ENCODE measurements at regions not wholly inside any gene's neighbourhood (a gene's known extent, or its start where the extent isn't known, plus 50 kb on each side); places are given as distances from the start of the nearest gene placed in this dataset.

GRCh38 chr12:46930101-46930500, 104.3 kb upstream of the SLC38A4 start:
- Histone ChIP-seq H3K27ac (no peak overlapping the region), H3K4me3 (no peak overlapping the region), H3K9me3 (no peaks in the 10 kb centered on the region), H3K4me2 (no peak overlapping the region), H3K4me1 (no peaks in the 10 kb centered on the region)
- WGBS (ENCODE audit: missing lambda C conversion rate): 11% methylated on average over 1 of the region's 1 CpG
- no peak for FAIRE-seq
- TF ChIP-seq NFE2L2 (conservative IDR thresholded peaks at IDR 0.05; ENCODE audit: low read length) (no peak), BHLHE40 (IDR thresholded peaks at IDR 0.05; ENCODE audit: low read depth, low read length) (no peak), ZFP36 (IDR thresholded peaks at IDR 0.05; ENCODE audit: borderline replicate concordance, partially characterized antibody) (no peak), RARB (CRISPR knock-in tag; IDR thresholded peaks at IDR 0.05) (no peak), BCL3 (IDR thresholded peaks at IDR 0.05) (no peak), ZSCAN20 (CRISPR knock-in tag; IDR thresholded peaks at IDR 0.05) (no peak), JUN (IDR thresholded peaks at IDR 0.05) (no peak), NR3C1 (IDR thresholded peaks at IDR 0.05) (no peak)
- ChIA-PET CTCF (interaction anchor here (1.0 to 7.8 kb wide), 3 partner anchors 588 to 858 kb away, joined by 3 to 40 read pairs (median 3); no protein-coding TSS in a partner anchor), POLR2A (no interaction called here)
- no peak for DNase-seq (ENCODE audit: low read depth in 1 of 2, low spot score in 1 of 2)
- no peak for ATAC-seq

DNA sequence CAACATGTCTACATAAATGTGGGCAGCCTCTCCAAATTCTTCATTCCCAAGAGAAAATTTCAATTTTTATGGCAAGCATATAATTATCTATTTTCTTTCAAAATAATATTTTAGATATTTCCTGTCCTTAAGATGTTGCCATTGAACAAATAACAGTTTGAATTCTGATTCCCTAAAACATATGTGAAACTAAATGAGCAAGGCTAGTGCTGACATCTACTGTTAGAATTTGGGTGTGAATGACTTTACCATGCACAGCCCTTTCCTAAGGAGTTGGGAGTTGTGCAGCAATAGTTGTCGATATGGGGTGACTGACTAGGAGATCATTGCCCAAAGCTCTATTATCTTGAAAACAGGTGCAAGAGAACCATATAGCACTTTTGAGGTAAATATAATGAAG, 108.2 kb upstream of the SLC38A4 start:
- CTCF ChIA-PET: interaction anchor here (0.6 to 7.8 kb wide), 19 partner anchors 9 to 862 kb away, joined by 3 to 40 read pairs (median 4); no protein-coding TSS in a partner anchor
- FAIRE-seq (no peak), ATAC-seq (peak; percentile 76 to 88; a peak in 5 of 6 replicates), DNase-seq (ENCODE audit: low read depth in 1 of 2, low spot score in 1 of 2) (peak; percentile 22 to 58)
- Histone ChIP-seq H3K27ac (no peak overlapping the region), H3K4me2 (no peak overlapping the region), H3K4me1 (peaks cover 9% of the 10 kb centered on the region; the same call in 2 of the 3 replicates), H3K4me3 (no peak overlapping the region), H3K9me3 (no peaks in the 10 kb centered on the region)
- POLR2A ChIA-PET: no interaction called here
- 33% methylated on average over 1 of the region's 1 CpG for WGBS (ENCODE audit: missing lambda C conversion rate)
- TF ChIP-seq, protein P1, sequence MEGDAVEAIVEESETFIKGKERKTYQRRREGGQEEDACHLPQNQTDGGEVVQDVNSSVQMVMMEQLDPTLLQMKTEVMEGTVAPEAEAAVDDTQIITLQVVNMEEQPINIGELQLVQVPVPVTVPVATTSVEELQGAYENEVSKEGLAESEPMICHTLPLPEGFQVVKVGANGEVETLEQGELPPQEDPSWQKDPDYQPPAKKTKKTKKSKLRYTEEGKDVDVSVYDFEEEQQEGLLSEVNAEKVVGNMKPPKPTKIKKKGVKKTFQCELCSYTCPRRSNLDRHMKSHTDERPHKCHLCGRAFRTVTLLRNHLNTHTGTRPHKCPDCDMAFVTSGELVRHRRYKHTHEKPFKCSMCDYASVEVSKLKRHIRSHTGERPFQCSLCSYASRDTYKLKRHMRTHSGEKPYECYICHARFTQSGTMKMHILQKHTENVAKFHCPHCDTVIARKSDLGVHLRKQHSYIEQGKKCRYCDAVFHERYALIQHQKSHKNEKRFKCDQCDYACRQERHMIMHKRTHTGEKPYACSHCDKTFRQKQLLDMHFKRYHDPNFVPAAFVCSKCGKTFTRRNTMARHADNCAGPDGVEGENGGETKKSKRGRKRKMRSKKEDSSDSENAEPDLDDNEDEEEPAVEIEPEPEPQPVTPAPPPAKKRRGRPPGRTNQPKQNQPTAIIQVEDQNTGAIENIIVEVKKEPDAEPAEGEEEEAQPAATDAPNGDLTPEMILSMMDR (IDR thresholded peaks at IDR 0.05): peak; percentile 74
- TF ChIP-seq, protein P2, sequence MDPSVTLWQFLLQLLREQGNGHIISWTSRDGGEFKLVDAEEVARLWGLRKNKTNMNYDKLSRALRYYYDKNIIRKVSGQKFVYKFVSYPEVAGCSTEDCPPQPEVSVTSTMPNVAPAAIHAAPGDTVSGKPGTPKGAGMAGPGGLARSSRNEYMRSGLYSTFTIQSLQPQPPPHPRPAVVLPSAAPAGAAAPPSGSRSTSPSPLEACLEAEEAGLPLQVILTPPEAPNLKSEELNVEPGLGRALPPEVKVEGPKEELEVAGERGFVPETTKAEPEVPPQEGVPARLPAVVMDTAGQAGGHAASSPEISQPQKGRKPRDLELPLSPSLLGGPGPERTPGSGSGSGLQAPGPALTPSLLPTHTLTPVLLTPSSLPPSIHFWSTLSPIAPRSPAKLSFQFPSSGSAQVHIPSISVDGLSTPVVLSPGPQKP (IDR thresholded peaks at IDR 0.05; ENCODE audit: low read depth, low read length): no peak
- TF ChIP-seq RAD21 (conservative IDR thresholded peaks at IDR 0.05 in 1 of 2, IDR thresholded peaks at IDR 0.05 in 1 of 2) (peak; percentile 85 to 89), SMC3 (IDR thresholded peaks at IDR 0.05) (peak; percentile 87)

DNA sequence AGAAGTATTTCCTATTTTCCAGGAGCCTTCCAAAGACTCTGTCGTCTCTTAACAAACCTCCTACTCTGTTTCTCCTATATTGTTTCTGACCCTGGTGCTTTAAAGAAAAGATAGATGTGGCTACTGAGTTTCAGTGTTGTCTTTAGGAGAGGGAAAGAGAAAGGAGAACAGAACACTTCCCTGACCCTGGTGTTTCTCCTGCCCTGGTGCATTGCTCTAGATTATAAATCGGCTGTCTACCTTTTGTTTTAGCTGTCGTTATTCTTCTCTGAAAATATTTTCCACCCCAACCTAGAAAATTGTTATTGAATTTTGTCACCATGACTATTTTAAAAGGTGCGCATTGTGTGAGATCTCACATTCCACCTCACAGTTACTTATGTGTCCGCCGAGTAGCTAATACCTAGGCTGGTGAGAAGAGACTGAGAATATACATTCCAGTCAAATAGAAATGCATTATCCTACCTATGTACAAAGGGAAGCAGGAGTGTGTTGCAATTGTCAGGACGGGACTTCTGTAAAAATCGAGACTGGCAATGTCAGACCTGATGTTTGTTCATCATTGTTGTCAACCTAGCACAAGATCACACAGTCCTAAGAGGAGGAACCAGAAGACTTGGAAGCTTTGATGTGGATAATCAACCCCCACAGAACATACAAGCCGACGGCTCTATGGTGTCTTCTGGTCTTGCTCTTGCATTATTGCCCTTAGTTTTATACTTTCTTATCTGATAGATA, 108.7 kb upstream of the SLC38A4 start:
- POLR2A ChIA-PET: no interaction called here

More for the DNA sequence above, 108.7 kb upstream of the SLC38A4 start:
- Histone ChIP-seq H3K9me3 (no peaks in the 10 kb centered on the region), H3K4me3 (no peak overlapping the region), H3K27ac (no peak overlapping the region), H3K4me2 (no peak overlapping the region), H3K4me1 (peaks cover 9% of the 10 kb centered on the region; the same call in 2 of the 3 replicates)
- no peak for TF ChIP-seq HDAC2 (IDR thresholded peaks at IDR 0.05)
- no peak for TF ChIP-seq RARB (CRISPR knock-in tag; IDR thresholded peaks at IDR 0.05)
- no peak for TF ChIP-seq MAZ (IDR thresholded peaks at IDR 0.05; ENCODE audit: borderline replicate concordance, low read depth, low read length)
- no peak for TF ChIP-seq ZNF302 (CRISPR knock-in tag; IDR thresholded peaks at IDR 0.05)
- no peak for TF ChIP-seq CEBPB (IDR thresholded peaks at IDR 0.05)
- TF ChIP-seq CBX8 (IDR thresholded peaks at IDR 0.05): no peak
- TF ChIP-seq KDM1A (IDR thresholded peaks at IDR 0.05; ENCODE audit: low read depth): no peak
- TF ChIP-seq HOXB5 (CRISPR knock-in tag; IDR thresholded peaks at IDR 0.05): no peak
- no peak for TF ChIP-seq EHF (CRISPR knock-in tag; IDR thresholded peaks at IDR 0.05)
- no peak for TF ChIP-seq JUNB (IDR thresholded peaks at IDR 0.05)
- TF ChIP-seq CBX2 (IDR thresholded peaks at IDR 0.05; ENCODE audit: borderline replicate concordance, low read depth): no peak
- no peak for TF ChIP-seq EHMT2 (IDR thresholded peaks at IDR 0.05; ENCODE audit: low read depth)
- no peak for TF ChIP-seq FOSB (CRISPR knock-in tag; IDR thresholded peaks at IDR 0.05)
- TF ChIP-seq PBX3 (IDR thresholded peaks at IDR 0.05): no peak
- no peak for TF ChIP-seq FOXS1 (CRISPR knock-in tag; IDR thresholded peaks at IDR 0.05)
- TF ChIP-seq, protein P2 (IDR thresholded peaks at IDR 0.05; ENCODE audit: low read depth, low read length): no peak
- TF ChIP-seq NFE2L2 (conservative IDR thresholded peaks at IDR 0.05; ENCODE audit: low read length): no peak
- TF ChIP-seq GATA3 (IDR thresholded peaks at IDR 0.05; ENCODE audit: borderline replicate concordance): no peak
- WGBS (ENCODE audit: missing lambda C conversion rate): 68% methylated on average over 10 of the region's 10 CpGs
- DNase-seq (ENCODE audit: low read depth in 1 of 2, low spot score in 1 of 2) (no peak), ATAC-seq (peak in 1 of 2 experiments; percentile 29; a peak in 1 of 6 replicates), FAIRE-seq (no peak)
- CTCF ChIA-PET: interaction anchor here (0.5 to 7.8 kb wide), 19 partner anchors 8 to 862 kb away, joined by 3 to 40 read pairs (median 4); no protein-coding TSS in a partner anchor
